ENCODE measurements at regions not wholly inside any gene's neighbourhood (a gene's known extent, or its start where the extent isn't known, plus 50 kb on each side); places are given as distances from the start of the nearest gene placed in this dataset.

DNA sequence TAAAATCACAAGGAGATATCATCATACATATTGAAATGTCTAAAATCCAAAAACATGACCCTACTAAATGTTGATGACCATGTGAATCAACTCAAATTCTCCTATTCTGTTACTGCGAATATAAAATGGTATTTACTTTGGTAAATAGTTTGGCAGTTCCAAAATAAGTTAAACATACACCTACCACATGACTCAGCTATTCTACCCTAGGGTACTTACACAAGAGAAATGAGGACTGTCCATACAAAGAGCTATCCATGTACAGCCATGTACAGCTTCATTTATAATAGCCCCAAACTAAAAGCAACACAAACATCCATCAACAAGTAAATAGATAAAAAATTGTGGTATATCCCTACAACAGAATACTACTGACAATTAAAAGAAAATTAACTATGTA lies 346.1 kb upstream of the TENM4 start:
- TF ChIP-seq POLR2A (IDR thresholded peaks at IDR 0.05; ENCODE audit: low read length) = no peak
- TF ChIP-seq, protein P1, sequence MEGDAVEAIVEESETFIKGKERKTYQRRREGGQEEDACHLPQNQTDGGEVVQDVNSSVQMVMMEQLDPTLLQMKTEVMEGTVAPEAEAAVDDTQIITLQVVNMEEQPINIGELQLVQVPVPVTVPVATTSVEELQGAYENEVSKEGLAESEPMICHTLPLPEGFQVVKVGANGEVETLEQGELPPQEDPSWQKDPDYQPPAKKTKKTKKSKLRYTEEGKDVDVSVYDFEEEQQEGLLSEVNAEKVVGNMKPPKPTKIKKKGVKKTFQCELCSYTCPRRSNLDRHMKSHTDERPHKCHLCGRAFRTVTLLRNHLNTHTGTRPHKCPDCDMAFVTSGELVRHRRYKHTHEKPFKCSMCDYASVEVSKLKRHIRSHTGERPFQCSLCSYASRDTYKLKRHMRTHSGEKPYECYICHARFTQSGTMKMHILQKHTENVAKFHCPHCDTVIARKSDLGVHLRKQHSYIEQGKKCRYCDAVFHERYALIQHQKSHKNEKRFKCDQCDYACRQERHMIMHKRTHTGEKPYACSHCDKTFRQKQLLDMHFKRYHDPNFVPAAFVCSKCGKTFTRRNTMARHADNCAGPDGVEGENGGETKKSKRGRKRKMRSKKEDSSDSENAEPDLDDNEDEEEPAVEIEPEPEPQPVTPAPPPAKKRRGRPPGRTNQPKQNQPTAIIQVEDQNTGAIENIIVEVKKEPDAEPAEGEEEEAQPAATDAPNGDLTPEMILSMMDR (IDR thresholded peaks at IDR 0.05) = no peak
- TF ChIP-seq HDAC2 (IDR thresholded peaks at IDR 0.05) = no peak
- no peak for TF ChIP-seq SMC3 (IDR thresholded peaks at IDR 0.05)
- no peak for TF ChIP-seq HOXB5 (CRISPR knock-in tag; IDR thresholded peaks at IDR 0.05)
- no peak for TF ChIP-seq EP300 (IDR thresholded peaks at IDR 0.05)
- TF ChIP-seq RFX5 (IDR thresholded peaks at IDR 0.05) = no peak
- no peak for TF ChIP-seq RAD21 (conservative IDR thresholded peaks at IDR 0.05 in 1 of 2, IDR thresholded peaks at IDR 0.05 in 1 of 2)
- TF ChIP-seq MAZ (IDR thresholded peaks at IDR 0.05; ENCODE audit: borderline replicate concordance, low read depth, low read length) = no peak
- TF ChIP-seq RCOR1 (IDR thresholded peaks at IDR 0.05; ENCODE audit: low read depth, low read length) = no peak
- TF ChIP-seq TFCP2L1 (CRISPR knock-in tag; IDR thresholded peaks at IDR 0.05) = no peak
- TF ChIP-seq MAFK (IDR thresholded peaks at IDR 0.05; ENCODE audit: partially characterized antibody) = peak; percentile 19
- TF ChIP-seq, protein P2, sequence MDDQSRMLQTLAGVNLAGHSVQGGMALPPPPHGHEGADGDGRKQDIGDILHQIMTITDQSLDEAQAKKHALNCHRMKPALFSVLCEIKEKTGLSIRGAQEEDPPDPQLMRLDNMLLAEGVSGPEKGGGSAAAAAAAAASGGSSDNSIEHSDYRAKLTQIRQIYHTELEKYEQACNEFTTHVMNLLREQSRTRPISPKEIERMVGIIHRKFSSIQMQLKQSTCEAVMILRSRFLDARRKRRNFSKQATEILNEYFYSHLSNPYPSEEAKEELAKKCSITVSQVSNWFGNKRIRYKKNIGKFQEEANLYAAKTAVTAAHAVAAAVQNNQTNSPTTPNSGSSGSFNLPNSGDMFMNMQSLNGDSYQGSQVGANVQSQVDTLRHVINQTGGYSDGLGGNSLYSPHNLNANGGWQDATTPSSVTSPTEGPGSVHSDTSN (IDR thresholded peaks at IDR 0.05) = no peak
